Type B pancreatic cell (in vitro differentiated cells): ENCODE measurements at regions not wholly inside any gene's neighbourhood (a gene's known extent, or its start where the extent isn't known, plus 50 kb on each side); places are given as distances from the start of the nearest gene placed in this dataset.
"Not testable (repeated sequence)": the region's sequence is repeated elsewhere in the genome, so short reads cannot be mapped to it uniquely, and the experiment has no call there.

ENCODE experiments used
- DNase-seq: peaks from one replicate; pipeline ENCODE4 v3.0.0; 2021; ENCODE audit warnings: mixed read lengths; ENCODE audit not compliant: unreplicated experiment; ENCODE audit errors: extremely low spot score
- H3K27ac Mint-ChIP-seq: 2 replicates; pipeline ENCODE4 v1.8.0; 2021; ENCODE audit warnings: mild to moderate bottlenecking, mixed read lengths
- H3K27me3 Mint-ChIP-seq: 2 replicates; pipeline ENCODE4 v1.8.0; 2021; ENCODE audit warnings: mixed read lengths
- H3K36me3 Mint-ChIP-seq: 2 replicates; pipeline ENCODE4 v1.8.0; 2021; ENCODE audit warnings: mixed read lengths
- H3K4me1 Mint-ChIP-seq: one replicate; pipeline ENCODE4 v1.8.0; 2021; ENCODE audit warnings: mixed read lengths; ENCODE audit not compliant: unreplicated experiment
- H3K4me3 Mint-ChIP-seq: 2 replicates; pipeline ENCODE4 v1.8.0; 2021; ENCODE audit warnings: mild to moderate bottlenecking, mixed read lengths
- H3K9me3 Mint-ChIP-seq: 2 replicates; pipeline ENCODE4 v1.8.0; 2021; ENCODE audit warnings: mixed read lengths
- TF ChIP-seq, protein P1 (sequence below): fragments of 200-600 bp; sonication (generic); conservative IDR thresholded peaks from 2 replicates; pipeline ENCODE4 v1.5.0; 2021; ENCODE audit warnings: antibody characterized with exemption, mild to moderate bottlenecking

DNA sequence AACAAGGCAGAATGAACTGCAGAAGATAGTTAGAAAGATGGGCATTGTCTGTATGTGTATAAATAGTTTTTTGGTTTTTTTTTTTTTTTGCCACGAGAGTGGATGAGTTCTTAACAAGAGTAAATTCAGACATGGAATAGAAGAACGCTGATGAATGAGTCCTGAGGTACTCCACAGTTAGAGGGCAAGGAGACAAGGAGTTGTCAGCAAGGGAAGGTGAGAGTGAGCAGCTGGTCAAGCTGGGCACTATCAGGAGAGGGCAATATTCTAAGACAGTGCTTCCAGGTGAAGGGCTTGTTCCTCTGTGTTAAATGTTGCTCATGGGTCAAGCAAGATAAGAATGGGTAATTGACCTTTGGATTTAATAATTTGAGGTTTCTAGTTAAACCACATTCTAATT lies 138.6 kb upstream of the FAM78B start:
- peaks cover 5% of the 10 kb centered on the region for H3K27me3 Mint-ChIP-seq
- no peak for DNase-seq
- H3K27ac Mint-ChIP-seq = no peak overlapping the region
- H3K9me3 Mint-ChIP-seq = no peaks in the 10 kb centered on the region
- no peak overlapping the region for H3K4me3 Mint-ChIP-seq
- H3K4me1 Mint-ChIP-seq = peaks cover 12% of the 10 kb centered on the region
- no peaks in the 10 kb centered on the region for H3K36me3 Mint-ChIP-seq
- TF ChIP-seq, protein P1, sequence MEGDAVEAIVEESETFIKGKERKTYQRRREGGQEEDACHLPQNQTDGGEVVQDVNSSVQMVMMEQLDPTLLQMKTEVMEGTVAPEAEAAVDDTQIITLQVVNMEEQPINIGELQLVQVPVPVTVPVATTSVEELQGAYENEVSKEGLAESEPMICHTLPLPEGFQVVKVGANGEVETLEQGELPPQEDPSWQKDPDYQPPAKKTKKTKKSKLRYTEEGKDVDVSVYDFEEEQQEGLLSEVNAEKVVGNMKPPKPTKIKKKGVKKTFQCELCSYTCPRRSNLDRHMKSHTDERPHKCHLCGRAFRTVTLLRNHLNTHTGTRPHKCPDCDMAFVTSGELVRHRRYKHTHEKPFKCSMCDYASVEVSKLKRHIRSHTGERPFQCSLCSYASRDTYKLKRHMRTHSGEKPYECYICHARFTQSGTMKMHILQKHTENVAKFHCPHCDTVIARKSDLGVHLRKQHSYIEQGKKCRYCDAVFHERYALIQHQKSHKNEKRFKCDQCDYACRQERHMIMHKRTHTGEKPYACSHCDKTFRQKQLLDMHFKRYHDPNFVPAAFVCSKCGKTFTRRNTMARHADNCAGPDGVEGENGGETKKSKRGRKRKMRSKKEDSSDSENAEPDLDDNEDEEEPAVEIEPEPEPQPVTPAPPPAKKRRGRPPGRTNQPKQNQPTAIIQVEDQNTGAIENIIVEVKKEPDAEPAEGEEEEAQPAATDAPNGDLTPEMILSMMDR = no peak

DNA sequence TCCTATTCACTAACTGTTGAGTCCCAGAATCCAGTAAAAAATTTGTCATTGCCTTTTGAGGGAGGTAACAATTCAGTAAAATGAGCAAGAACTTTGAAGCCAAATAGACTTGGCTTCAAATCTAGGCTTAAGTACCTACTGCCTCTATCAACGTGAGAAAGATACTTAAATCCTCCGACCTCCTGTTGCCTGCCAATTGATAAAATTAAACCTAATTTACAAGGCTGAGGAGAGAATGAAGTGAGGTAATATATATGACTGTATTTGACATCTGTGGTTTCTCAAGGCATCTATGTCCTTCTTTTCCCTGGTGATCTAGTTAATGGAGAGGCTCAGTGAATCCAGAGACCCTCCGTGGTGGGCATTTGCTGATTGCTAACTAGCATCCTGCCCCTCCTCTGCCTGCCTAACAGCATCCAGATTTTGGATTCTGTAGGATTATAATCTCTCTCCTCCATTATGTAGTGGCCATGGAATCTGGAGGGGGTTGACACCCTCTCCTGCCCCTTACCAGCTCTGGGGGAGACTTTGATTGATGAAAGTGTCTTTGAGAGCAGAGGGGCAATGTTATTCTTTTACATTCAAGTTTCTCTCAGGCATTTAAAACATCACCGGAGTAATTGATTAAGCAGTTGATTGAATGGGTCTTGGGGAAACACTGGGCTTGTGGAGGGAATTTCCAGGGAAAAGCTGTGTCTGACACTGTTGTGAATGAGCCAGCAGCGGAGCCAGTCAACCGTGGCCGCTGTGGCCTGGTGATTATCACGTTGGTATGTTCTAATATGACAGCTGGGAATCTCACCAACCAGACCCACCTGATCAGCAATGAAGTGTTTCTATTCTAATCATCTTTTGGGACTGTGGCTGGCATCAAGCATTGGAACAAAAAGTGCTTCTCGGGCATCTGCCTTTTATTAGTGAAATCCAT lies 140.7 kb upstream of the FAM78B start:
- DNase-seq = no peak
- Mint-ChIP-seq H3K9me3 (no peaks in the 10 kb centered on the region), H3K4me3 (no peak overlapping the region), H3K4me1 (peaks cover 8% of the 10 kb centered on the region), H3K36me3 (no peaks in the 10 kb centered on the region), H3K27me3 (peaks cover 5% of the 10 kb centered on the region), H3K27ac (no peak overlapping the region)
- TF ChIP-seq, protein P1 = no peak

DNA sequence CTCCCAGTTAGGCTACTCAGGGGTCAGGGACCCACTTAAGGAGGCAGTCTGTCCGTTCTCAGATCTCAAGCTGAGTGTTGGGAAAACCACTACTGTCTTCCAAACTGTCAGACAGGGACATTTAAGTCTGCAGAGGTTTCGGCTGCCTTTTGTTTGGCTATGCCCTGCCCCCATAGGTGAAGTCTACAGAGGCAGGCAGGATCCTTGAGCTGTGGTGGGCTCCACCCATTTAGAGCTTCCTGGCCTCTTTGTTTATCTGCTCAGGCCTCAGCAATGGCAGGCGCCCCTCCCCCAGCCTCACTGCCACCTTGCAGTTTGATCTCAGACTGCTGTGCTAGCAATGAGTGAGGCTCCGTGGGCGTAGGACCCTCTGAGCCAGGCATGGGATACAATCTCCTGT lies 149.5 kb upstream of the FAM78B start:
- H3K27ac Mint-ChIP-seq, H3K36me3 Mint-ChIP-seq, H3K4me3 Mint-ChIP-seq, DNase-seq, H3K4me1 Mint-ChIP-seq, H3K27me3 Mint-ChIP-seq, H3K9me3 Mint-ChIP-seq: not testable (repeated sequence)

DNA sequence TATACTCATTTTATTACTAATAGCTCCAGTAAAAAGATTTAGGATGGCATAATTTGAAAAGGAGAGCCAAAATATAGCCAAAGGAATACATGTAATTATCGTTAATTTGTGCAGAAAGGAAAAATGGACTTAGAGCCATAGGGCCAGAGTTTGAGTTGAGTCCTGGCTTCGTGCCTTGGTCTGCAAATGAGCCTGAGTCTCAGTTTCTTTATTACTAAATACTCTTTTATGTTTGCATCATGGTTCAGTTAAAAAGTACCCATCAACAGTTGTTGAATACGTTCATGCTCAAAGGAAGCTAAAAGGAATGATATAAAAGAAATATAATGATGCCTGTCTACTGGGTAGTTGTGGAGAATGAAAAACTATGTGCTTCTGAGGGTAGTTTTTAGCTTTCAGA lies 155.7 kb upstream of the FAM78B start:
- H3K9me3 Mint-ChIP-seq = no peaks in the 10 kb centered on the region
- H3K4me3 Mint-ChIP-seq = no peak overlapping the region
- no peak for DNase-seq
- no peaks in the 10 kb centered on the region for H3K36me3 Mint-ChIP-seq
- H3K27ac Mint-ChIP-seq = no peak overlapping the region
- no peaks in the 10 kb centered on the region for H3K4me1 Mint-ChIP-seq
- no peaks in the 10 kb centered on the region for H3K27me3 Mint-ChIP-seq
- TF ChIP-seq, protein P1 = no peak

DNA sequence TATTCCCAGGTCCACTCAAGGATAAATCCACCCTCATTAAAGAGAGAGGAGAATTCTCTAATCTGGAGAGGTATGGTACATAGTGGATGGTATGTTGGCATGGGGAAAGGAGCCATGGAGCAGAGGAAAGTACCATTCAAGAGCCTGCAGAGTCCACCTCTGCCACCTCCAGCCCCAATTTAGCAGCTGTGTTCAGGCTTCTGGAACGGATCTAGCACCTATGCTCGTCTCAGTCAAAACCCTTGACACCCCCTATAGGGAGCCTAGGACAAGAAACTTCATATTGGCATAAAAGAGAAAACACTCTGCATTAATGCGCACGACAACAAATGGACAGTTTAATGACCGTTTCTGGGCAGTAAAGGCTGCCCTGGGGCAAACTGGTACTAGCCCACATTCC lies 161.1 kb upstream of the FAM78B start:
- no peak for DNase-seq
- no peaks in the 10 kb centered on the region for H3K9me3 Mint-ChIP-seq
- H3K27me3 Mint-ChIP-seq = no peaks in the 10 kb centered on the region
- H3K4me1 Mint-ChIP-seq = no peaks in the 10 kb centered on the region
- no peak overlapping the region for H3K4me3 Mint-ChIP-seq
- no peak overlapping the region for H3K27ac Mint-ChIP-seq
- H3K36me3 Mint-ChIP-seq = no peaks in the 10 kb centered on the region
- TF ChIP-seq, protein P1 = no peak

DNA sequence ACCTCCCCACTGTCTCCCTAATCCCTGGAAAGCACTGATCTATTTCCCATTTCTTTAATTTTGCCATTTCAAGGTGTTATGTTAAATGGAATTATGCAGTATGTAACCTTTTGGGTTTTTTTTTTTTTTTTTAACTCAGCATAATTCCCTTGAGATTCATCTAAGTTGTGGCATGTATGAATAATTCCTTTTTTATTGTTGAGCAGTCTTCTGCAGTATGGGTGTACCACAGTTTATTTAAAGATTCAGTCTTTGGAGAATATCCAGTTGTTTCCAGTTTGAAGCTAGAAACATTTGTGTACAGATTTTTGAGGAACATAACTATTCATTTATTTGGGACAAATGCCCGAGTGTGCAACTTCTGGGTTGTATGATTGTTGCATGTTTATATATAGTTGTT lies 162.2 kb upstream of the FAM78B start:
- H3K9me3 Mint-ChIP-seq = no peaks in the 10 kb centered on the region
- H3K4me3 Mint-ChIP-seq = no peak overlapping the region
- no peaks in the 10 kb centered on the region for H3K27me3 Mint-ChIP-seq
- H3K36me3 Mint-ChIP-seq = no peaks in the 10 kb centered on the region
- no peak overlapping the region for H3K27ac Mint-ChIP-seq
- no peak for DNase-seq
- TF ChIP-seq, protein P1 = no peak
- no peaks in the 10 kb centered on the region for H3K4me1 Mint-ChIP-seq
